Astrocyte of the spinal cord (primary cell): ENCODE measurements at regions not wholly inside any gene's neighbourhood (a gene's known extent, or its start where the extent isn't known, plus 50 kb on each side); places are given as distances from the start of the nearest gene placed in this dataset.

Experiments
- DNase-seq: peaks from one replicate; pipeline ENCODE4 v3.0.0; 2011; ENCODE audit warnings: low read depth, low spot score
- H3K4me3 ChIP-seq: 2 replicates; pipeline ENCODE4 v1.5.1; 2011; ENCODE audit warnings: low read depth, mild to moderate bottlenecking, low read length, moderate library complexity
- CTCF ChIP-seq: IDR thresholded peaks from 2 replicates; pipeline ENCODE4 v1.5.1; 2012; ENCODE audit warnings: low read depth, mild to moderate bottlenecking, low read length, inconsistent platforms
- in situ Hi-C: cut with HindIII; loops from 2 replicates; pipeline ENCODE4 v1.10.0; 2017; ENCODE audit warnings: low sequenced_read_pairs

DNA sequence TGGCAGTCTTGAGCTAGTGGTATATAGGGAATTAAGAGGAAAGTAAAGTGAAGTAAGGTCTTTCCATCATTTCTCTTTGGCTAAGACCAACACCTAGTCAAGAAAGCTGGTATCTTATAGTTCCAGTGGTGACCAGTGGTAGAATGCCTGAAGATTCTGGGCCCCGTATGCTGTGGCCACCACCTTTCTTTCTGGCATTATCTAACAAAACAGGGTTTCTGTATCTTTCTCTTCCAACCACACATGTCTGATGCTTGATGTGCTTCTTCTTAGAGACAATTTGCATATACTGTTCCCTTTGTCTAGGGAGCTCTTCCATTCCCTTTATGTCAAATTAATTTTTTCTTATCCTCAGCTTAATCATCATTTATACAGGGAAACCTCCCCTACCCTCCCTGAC is 109.9 kb upstream of the SSBP2 start:
- no peak for DNase-seq
- no peak overlapping the region for H3K4me3 ChIP-seq
- no peak for TF ChIP-seq CTCF
- in situ Hi-C loops, result no loop called here

GRCh38 chr5:81859624-81860023 is 108.7 kb upstream of the SSBP2 start:
- no peak for TF ChIP-seq CTCF
- in situ Hi-C loops, result no loop called here
- DNase-seq, result no peak
- no peak overlapping the region for H3K4me3 ChIP-seq

GRCh38 chr5:81856948-81857928 is 106.3 kb upstream of the SSBP2 start:
- no peak overlapping the region for H3K4me3 ChIP-seq
- DNase-seq, result peak; percentile 15
- TF ChIP-seq CTCF, result peak; percentile 33
- in situ Hi-C loops, result no loop called here

GRCh38 chr5:81855591-81855990 is 104.7 kb upstream of the SSBP2 start:
- in situ Hi-C loops, result no loop called here
- DNase-seq, result no peak
- no peak for TF ChIP-seq CTCF
- H3K4me3 ChIP-seq, result no peak overlapping the region

DNA sequence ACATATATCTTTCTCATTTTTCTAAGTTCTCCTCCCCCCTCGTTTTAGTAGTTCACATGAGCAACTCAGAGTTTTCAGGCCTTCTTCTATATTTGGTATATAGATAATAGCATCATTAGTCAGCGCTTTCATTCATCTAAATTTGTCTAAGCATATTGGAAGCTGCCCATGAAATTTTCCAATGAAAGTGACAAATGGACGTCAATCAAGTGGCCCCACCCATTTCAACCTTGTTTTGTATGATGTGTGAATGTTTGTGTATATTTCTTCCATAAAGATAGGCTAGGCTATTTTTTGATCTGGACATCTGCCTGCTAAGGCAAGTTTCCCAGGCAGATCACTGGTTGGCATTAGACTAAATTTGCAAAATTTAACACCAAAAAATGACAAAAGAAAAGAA is 104.0 kb upstream of the SSBP2 start:
- H3K4me3 ChIP-seq, result no peak overlapping the region
- no peak for DNase-seq
- in situ Hi-C loops, result no loop called here
- TF ChIP-seq CTCF, result no peak

GRCh38 chr5:81854485-81854884 is 103.6 kb upstream of the SSBP2 start:
- H3K4me3 ChIP-seq, result no peak overlapping the region
- TF ChIP-seq CTCF, result peak; percentile 12
- no peak for DNase-seq
- in situ Hi-C loops, result no loop called here

DNA sequence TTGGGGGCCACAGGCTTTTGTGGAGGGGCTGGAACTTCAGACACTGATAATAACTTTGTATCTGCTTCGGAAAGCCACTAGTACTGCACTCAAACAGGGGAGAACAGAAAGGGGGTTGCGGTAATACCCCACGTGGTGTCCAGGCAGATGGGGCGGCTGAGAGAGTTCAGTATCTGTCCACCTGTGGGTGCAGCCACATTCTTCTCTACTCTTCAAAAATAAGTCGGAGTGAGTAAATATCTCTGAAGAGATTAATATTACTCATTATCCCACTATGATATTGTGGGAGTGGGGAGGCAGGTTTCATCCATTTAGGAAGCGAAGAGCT is 102.1 kb upstream of the SSBP2 start:
- in situ Hi-C loops, result no loop called here
- no peak overlapping the region for H3K4me3 ChIP-seq
- DNase-seq, result no peak
- TF ChIP-seq CTCF, result no peak
